Ishikawa (cell line): ENCODE measurements at regions not wholly inside any gene's neighbourhood (a gene's known extent, or its start where the extent isn't known, plus 50 kb on each side); places are given as distances from the start of the nearest gene placed in this dataset.

Experiments used
- CEBPB ChIP-seq: IDR thresholded peaks from 2 replicates; pipeline ENCODE4 v1.6.1; 2012
- CREB1 ChIP-seq: IDR thresholded peaks from 2 replicates; pipeline ENCODE4 v1.6.1; 2012; ENCODE audit warnings: low read depth
- EGR1 ChIP-seq: IDR thresholded peaks from 2 replicates; pipeline ENCODE4 v1.6.1; 2012
- EP300 ChIP-seq: IDR thresholded peaks from 2 replicates; pipeline ENCODE4 v1.6.1; 2012; ENCODE audit warnings: borderline replicate concordance
- FOXM1 ChIP-seq: IDR thresholded peaks from 2 replicates; pipeline ENCODE4 v1.6.1; 2012; ENCODE audit warnings: low read depth, borderline replicate concordance
- NFIC ChIP-seq: IDR thresholded peaks from 2 replicates; pipeline ENCODE4 v1.6.1; 2012
- RAD21 ChIP-seq: IDR thresholded peaks from 2 replicates; pipeline ENCODE4 v1.6.1; 2012; ENCODE audit warnings: low read depth
- TAF1 ChIP-seq: IDR thresholded peaks from 2 replicates; pipeline ENCODE4 v1.6.1; 2012; ENCODE audit warnings: low read depth, mild to moderate bottlenecking
- TCF12 ChIP-seq: IDR thresholded peaks from 2 replicates; pipeline ENCODE4 v1.6.1; 2012; ENCODE audit warnings: low read depth
- TEAD4 ChIP-seq: IDR thresholded peaks from 2 replicates; pipeline ENCODE4 v1.6.1; 2012
- YY1 ChIP-seq: IDR thresholded peaks from 2 replicates; pipeline ENCODE4 v1.6.1; 2012; ENCODE audit warnings: low read depth
- ZBTB7A ChIP-seq: IDR thresholded peaks from 2 replicates; pipeline ENCODE4 v1.6.1; 2012; ENCODE audit warnings: low read depth
- TF ChIP-seq, protein P1 (sequence below): IDR thresholded peaks from 2 replicates; pipeline ENCODE4 v1.6.1; 2012; ENCODE audit warnings: low read depth, mild to moderate bottlenecking
- TF ChIP-seq, protein P2 (sequence below): IDR thresholded peaks from 2 replicates; pipeline ENCODE4 v1.6.1; 2012
- TF ChIP-seq, protein P3 (sequence below): IDR thresholded peaks from 2 replicates; pipeline ENCODE4 v1.6.1; 2012

DNA sequence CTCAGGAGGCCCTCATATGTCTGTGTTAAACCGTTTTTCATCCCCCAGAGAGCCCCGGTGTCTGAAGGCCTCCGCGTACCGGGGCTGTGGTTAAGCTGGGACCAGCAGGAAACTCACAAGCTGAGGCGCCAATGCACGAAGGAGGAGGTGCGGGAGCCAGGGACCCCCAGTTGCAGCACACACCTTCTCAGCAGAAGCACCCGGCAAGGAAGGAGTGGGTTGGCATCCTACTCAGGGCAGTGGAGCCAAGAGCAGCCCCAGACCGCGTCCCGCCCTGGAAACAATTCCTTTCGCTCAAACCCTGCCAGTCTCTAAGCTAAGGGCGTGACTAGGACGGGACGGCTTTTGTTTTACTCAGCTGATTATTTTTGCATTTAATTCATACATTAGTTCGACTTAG, 726.9 kb downstream of the BRD1 start:
- TF ChIP-seq EP300 = no peak

DNA sequence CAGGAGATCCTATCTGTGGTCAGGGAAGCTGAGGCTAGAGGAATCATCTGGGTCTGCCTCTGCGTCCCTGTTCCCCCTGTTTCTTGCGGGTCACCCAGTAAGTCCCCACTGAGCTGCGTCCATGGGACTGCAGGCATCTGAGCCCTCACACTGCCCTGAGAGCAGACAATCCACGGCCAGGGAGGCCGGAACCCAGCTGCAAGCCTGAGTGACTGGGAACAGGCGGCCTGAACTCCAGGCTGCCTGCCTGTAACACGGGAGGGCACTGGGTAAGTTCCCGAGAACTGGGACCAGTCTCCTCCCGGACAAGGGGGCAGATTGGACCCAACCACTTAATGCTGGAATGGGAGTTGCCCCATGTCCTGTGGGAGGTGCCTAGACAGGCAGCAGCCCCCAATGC, 727.4 kb downstream of the BRD1 start:
- no peak for TF ChIP-seq CREB1
- no peak for TF ChIP-seq YY1
- TF ChIP-seq, protein P1, sequence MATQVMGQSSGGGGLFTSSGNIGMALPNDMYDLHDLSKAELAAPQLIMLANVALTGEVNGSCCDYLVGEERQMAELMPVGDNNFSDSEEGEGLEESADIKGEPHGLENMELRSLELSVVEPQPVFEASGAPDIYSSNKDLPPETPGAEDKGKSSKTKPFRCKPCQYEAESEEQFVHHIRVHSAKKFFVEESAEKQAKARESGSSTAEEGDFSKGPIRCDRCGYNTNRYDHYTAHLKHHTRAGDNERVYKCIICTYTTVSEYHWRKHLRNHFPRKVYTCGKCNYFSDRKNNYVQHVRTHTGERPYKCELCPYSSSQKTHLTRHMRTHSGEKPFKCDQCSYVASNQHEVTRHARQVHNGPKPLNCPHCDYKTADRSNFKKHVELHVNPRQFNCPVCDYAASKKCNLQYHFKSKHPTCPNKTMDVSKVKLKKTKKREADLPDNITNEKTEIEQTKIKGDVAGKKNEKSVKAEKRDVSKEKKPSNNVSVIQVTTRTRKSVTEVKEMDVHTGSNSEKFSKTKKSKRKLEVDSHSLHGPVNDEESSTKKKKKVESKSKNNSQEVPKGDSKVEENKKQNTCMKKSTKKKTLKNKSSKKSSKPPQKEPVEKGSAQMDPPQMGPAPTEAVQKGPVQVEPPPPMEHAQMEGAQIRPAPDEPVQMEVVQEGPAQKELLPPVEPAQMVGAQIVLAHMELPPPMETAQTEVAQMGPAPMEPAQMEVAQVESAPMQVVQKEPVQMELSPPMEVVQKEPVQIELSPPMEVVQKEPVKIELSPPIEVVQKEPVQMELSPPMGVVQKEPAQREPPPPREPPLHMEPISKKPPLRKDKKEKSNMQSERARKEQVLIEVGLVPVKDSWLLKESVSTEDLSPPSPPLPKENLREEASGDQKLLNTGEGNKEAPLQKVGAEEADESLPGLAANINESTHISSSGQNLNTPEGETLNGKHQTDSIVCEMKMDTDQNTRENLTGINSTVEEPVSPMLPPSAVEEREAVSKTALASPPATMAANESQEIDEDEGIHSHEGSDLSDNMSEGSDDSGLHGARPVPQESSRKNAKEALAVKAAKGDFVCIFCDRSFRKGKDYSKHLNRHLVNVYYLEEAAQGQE = no peak
- TF ChIP-seq CEBPB = no peak
- TF ChIP-seq NFIC = no peak
- TF ChIP-seq, protein P2, sequence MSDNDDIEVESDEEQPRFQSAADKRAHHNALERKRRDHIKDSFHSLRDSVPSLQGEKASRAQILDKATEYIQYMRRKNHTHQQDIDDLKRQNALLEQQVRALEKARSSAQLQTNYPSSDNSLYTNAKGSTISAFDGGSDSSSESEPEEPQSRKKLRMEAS = no peak
- no peak for TF ChIP-seq EP300

DNA sequence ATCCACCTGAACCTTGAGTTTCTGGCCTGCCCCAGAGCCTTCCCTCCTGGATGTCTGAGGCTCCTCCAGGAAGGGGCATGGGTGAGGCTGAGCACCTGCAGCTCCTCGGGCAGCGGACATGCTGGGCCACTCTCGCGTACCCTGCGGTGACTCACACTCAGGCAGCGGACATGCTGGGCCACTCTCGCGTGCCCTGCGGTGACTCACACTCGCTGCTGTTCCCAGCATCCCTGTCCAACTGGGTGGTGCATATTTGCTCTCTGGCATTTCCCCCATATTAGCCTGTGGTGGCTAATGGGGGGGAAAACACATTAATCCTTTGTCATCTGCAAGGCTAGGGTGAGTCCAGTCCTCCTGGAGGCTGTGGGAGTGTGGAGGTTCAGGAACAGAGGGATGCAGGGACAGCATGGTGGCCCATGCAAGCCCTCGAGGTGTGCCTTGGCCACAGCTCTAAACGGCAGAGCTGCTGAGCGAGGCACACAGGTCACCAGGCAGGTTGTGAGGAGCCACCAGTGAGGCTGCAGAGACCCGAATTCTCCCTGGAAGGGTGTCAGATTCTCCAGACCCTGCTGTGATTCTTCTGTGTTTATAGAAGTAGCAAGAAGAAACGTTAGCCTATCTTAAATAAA, 728.1 kb downstream of the BRD1 start:
- no peak for TF ChIP-seq CEBPB

DNA sequence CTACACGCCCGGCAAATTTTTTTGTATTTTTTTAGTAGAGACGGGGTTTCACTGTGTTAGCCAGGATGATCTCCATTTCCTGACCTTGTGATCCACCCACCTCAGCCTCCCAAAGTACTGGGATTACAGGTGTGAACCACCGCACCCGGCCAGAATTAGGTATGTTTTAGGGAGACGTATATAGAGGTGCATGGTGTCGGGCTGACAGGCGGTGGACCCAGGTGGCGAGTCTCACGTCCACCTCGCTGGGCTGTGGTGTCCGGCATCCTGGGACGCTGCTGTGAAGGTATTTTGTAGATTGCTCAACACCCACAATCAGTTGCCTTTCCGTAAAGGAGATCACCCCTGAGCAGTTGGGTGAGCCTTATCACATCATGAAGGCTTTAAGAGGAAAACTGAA, 728.6 kb downstream of the BRD1 start:
- TF ChIP-seq TCF12 (no peak), RAD21 (no peak), TAF1 (no peak), CEBPB (no peak), YY1 (no peak), NFIC (no peak), EP300 (no peak), CREB1 (no peak), TEAD4 (no peak), EGR1 (no peak), FOXM1 (no peak), ZBTB7A (no peak)
- TF ChIP-seq, protein P2 = no peak
- TF ChIP-seq, protein P3, sequence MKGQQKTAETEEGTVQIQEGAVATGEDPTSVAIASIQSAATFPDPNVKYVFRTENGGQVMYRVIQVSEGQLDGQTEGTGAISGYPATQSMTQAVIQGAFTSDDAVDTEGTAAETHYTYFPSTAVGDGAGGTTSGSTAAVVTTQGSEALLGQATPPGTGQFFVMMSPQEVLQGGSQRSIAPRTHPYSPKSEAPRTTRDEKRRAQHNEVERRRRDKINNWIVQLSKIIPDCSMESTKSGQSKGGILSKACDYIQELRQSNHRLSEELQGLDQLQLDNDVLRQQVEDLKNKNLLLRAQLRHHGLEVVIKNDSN = no peak
- TF ChIP-seq, protein P1 = no peak

DNA sequence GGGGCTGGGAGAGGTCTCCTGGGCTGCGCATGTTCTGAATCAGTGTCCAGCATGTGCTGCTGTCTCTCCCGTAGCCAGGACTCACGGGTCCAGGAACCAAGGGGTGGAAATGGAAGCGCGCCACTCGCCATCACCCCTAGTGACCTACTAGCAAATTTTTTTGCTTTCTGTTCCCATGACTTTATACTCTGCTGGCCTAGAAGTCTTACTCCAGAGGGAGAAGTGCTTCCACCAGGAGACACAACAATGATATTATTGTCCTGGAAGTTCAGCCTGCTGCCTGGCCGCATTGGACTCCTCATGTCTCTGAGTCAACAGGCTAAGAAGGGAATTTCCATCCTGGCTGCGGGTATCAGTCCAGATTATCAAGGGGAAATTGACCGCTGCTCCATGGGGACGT, 729.7 kb downstream of the BRD1 start:
- TF ChIP-seq, protein P3 = no peak
- TF ChIP-seq ZBTB7A (no peak), CREB1 (no peak), CEBPB (no peak)
- TF ChIP-seq, protein P1 = no peak

DNA sequence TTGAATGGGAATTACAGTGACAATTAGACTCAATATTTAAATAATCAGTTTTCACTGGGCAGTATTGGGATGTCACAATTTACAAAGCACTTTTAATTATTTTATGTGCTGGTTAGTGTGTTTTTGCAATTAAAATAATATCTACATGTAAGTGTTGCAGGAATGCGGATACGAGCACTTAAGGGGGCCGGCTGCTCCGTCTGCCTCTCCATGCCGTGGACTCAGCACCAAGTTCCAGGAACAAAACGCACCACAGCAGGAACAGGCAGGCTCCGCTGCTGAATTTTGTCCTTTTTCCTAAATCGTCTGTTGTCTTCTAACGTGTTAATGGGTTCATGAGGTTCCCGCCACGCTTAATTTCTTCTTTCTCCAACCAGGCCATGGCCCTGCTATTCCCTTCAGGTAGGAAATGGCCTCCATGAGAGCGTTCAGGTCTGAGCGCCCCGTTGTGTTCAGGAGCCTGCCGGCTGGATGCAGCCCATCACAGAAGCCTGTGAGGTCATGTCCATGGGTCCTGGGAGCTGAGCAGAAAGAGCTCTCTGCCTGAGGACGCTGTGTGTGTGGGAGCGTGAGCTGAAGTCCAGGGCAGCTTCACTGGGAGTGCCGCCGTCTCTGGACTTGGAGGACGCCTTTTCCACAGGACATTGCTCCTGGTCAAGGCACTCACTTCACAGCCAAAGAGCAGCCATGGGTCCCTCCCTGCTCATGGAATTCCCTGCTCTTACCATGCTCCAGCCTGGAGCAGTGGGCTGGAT, 730.3 kb downstream of the BRD1 start:
- TF ChIP-seq EP300 (no peak), CREB1 (no peak), NFIC (no peak), FOXM1 (no peak), EGR1 (no peak), TCF12 (no peak)
- TF ChIP-seq, protein P3 = no peak
